ENCODE measurements at regions not wholly inside any gene's neighbourhood (a gene's known extent, or its start where the extent isn't known, plus 50 kb on each side); places are given as distances from the start of the nearest gene placed in this dataset.

- no peak for TF ChIP-seq CTCF (IDR thresholded peaks at IDR 0.05)
Observed at GRCh38 chr2:234773129-234773528, 178.7 kb upstream of the SH3BP4 start.

GRCh38 chr2:234772733-234773060 is 179.1 kb upstream of the SH3BP4 start:
- TF ChIP-seq CTCF (IDR thresholded peaks at IDR 0.05), result no peak

- no peak for TF ChIP-seq CTCF (IDR thresholded peaks at IDR 0.05)
Observed at GRCh38 chr2:234771980-234772732, 179.7 kb upstream of the SH3BP4 start.

- no peak for TF ChIP-seq CTCF (IDR thresholded peaks at IDR 0.05)
Observed at GRCh38 chr2:234771176-234771575, 180.6 kb upstream of the SH3BP4 start.

GRCh38 chr2:234770715-234771141 is 181.1 kb upstream of the SH3BP4 start:
- no peak for TF ChIP-seq CTCF (IDR thresholded peaks at IDR 0.05)

- TF ChIP-seq CTCF (IDR thresholded peaks at IDR 0.05), result no peak
Observed at GRCh38 chr2:234770031-234770506, 181.7 kb upstream of the SH3BP4 start.

GRCh38 chr2:234768608-234769196 is 183.1 kb upstream of the SH3BP4 start:
- no peak for TF ChIP-seq CTCF (IDR thresholded peaks at IDR 0.05)
